GM23248 (cell line): ENCODE measurements at regions not wholly inside any gene's neighbourhood (a gene's known extent, or its start where the extent isn't known, plus 50 kb on each side); places are given as distances from the start of the nearest gene placed in this dataset.
A peak's percentile ranks its signal among the peaks of the same experiment; 100 is the strongest.
"Not testable (repeated sequence)": the region's sequence is repeated elsewhere in the genome, so short reads cannot be mapped to it uniquely, and the experiment has no call there.

Experiments
- DNase-seq: peaks from one replicate; pipeline ENCODE4 v3.0.0-alpha.2; 2015
- H2AFZ ChIP-seq: fragments of 200-600 bp; sonication (generic); 2 replicates; pipeline ENCODE4 v1.6.1; 2016; ENCODE audit warnings: antibody characterized with exemption
- H3F3A ChIP-seq: fragments of 200-600 bp; sonication (generic); 2 replicates; pipeline ENCODE4 v1.6.1; 2016; ENCODE audit warnings: mild to moderate bottlenecking, antibody characterized with exemption, mixed run types; ENCODE audit not compliant: insufficient read depth
- H3K27ac ChIP-seq: fragments of 200-600 bp; sonication (generic); 2 replicates; pipeline ENCODE4 v1.5.1; 2016; ENCODE audit warnings: mild to moderate bottlenecking
- H3K27me3 ChIP-seq: fragments of 200-600 bp; sonication (generic); replicated peaks from 2 replicates; pipeline ENCODE4 v1.6.1; 2016; ENCODE audit warnings: mild to moderate bottlenecking; ENCODE audit not compliant: insufficient read depth
- H3K36me3 ChIP-seq: fragments of 200-600 bp; sonication (generic); 2 replicates; pipeline ENCODE4 v1.6.1; 2016; ENCODE audit warnings: low read depth, mild to moderate bottlenecking
- H3K4me1 ChIP-seq: fragments of 200-600 bp; sonication (generic); 2 replicates; pipeline ENCODE4 v1.6.1; 2016; ENCODE audit warnings: mild to moderate bottlenecking; ENCODE audit not compliant: insufficient read depth
- H3K4me2 ChIP-seq: fragments of 200-600 bp; sonication (generic); one replicate; pipeline ENCODE4 v1.6.1; 2016; ENCODE audit warnings: mild to moderate bottlenecking; ENCODE audit not compliant: unreplicated experiment
- H3K4me3 ChIP-seq: fragments of 200-600 bp; sonication (generic); 2 replicates; pipeline ENCODE4 v1.5.1; 2016; ENCODE audit warnings: mild to moderate bottlenecking
- H3K79me2 ChIP-seq: fragments of 200-600 bp; sonication (generic); 2 replicates; pipeline ENCODE4 v1.6.1; 2016; ENCODE audit warnings: mild to moderate bottlenecking; ENCODE audit not compliant: insufficient read depth
- H3K9ac ChIP-seq: fragments of 200-600 bp; sonication (generic); 2 replicates; pipeline ENCODE4 v1.6.1; 2016; ENCODE audit warnings: mild to moderate bottlenecking
- H3K9me2 ChIP-seq: fragments of 200-600 bp; sonication (generic); 2 replicates; pipeline ENCODE4 v1.6.1; 2016; ENCODE audit warnings: mixed run types, mild to moderate bottlenecking, moderate library complexity; ENCODE audit not compliant: insufficient read depth
- H3K9me3 ChIP-seq: fragments of 200-600 bp; sonication (generic); one replicate; pipeline ENCODE4 v1.6.1; 2017; ENCODE audit warnings: low read depth
- H4K20me1 ChIP-seq: fragments of 200-600 bp; sonication (generic); 2 replicates; pipeline ENCODE4 v1.6.0; 2016; ENCODE audit not compliant: insufficient read depth
- EZH2 ChIP-seq: fragments of 200-600 bp; sonication (generic); IDR thresholded peaks from 2 replicates; pipeline ENCODE4 v1.6.1; 2018; ENCODE audit warnings: antibody characterized with exemption, mild to moderate bottlenecking; ENCODE audit not compliant: insufficient read depth, poor library complexity, severe bottlenecking
- EZH2phosphoT487 ChIP-seq: fragments of 200-600 bp; sonication (generic); IDR thresholded peaks from 2 replicates; pipeline ENCODE4 v1.6.1; 2018; ENCODE audit warnings: antibody characterized with exemption, moderate library complexity, mild to moderate bottlenecking, low read depth; ENCODE audit not compliant: insufficient read depth
- WGBS, 2 experiments: methylation state at CpG; one replicate each; pipeline ENCODE4 v1.1.6; 2015 to 2017; ENCODE audit warnings: low lambda C conversion rate in 2 of 2, low coverage in 1 of 2; ENCODE audit errors: missing lambda C conversion rate in 2 of 2; 5-methylcytosine and 5-hydroxymethylcytosine counted together
- in situ Hi-C: fragments of 300-500 bp; cut with MboI; formaldehyde crosslinking; loops from 2 replicates; pipeline ENCODE4 v1.15.0; 2020

GRCh38 chr5:82719368-82719767 lies 357.8 kb downstream of the TMEM167A start:
- no peaks in the 10 kb centered on the region for H3K4me1 ChIP-seq
- DNase-seq, result peak; percentile 17
- no peaks in the 10 kb centered on the region for H3K9me3 ChIP-seq
- no peak overlapping the region for H2AFZ ChIP-seq
- no peak overlapping the region for H3K27ac ChIP-seq
- H4K20me1 ChIP-seq, result no peaks in the 10 kb centered on the region
- no peaks in the 10 kb centered on the region for H3K27me3 ChIP-seq
- no peak overlapping the region for H3K9ac ChIP-seq
- H3F3A ChIP-seq, result no peaks in the 10 kb centered on the region
- no peak overlapping the region for H3K4me2 ChIP-seq
- in situ Hi-C loops, result no loop called here
- 31 to 67% methylated on average over 1 of the region's 1 CpG for WGBS, 2 experiments
- no peaks in the 10 kb centered on the region for H3K36me3 ChIP-seq
- TF ChIP-seq EZH2phosphoT487 (no peak), EZH2 (no peak)
- H3K4me3 ChIP-seq, result no peak overlapping the region
- no peaks in the 10 kb centered on the region for H3K9me2 ChIP-seq
- no peaks in the 10 kb centered on the region for H3K79me2 ChIP-seq

- no peaks in the 10 kb centered on the region for H3K27me3 ChIP-seq
- WGBS, 2 experiments, result 63 to 67% methylated on average over 2 of the region's 2 CpGs
- DNase-seq, result no peak
Observed at GRCh38 chr5:82717738-82718137, 359.5 kb downstream of the TMEM167A start.

GRCh38 chr5:82714732-82715131 lies 362.5 kb downstream of the TMEM167A start:
- H3K9me3 ChIP-seq, H3K36me3 ChIP-seq, H3K79me2 ChIP-seq, H3K9ac ChIP-seq, H3K4me1 ChIP-seq, H3K27ac ChIP-seq, H3K27me3 ChIP-seq, H3K4me3 ChIP-seq, in situ Hi-C loops, H3F3A ChIP-seq, H3K4me2 ChIP-seq, H4K20me1 ChIP-seq, H3K9me2 ChIP-seq, H2AFZ ChIP-seq, DNase-seq: not testable (repeated sequence)
- WGBS, 2 experiments, result 73 to 79% methylated on average over 16 to 20 of the region's 21 CpGs

More at GRCh38 chr5:82717738-82718137, 359.5 kb downstream of the TMEM167A start:
- TF ChIP-seq EZH2, result no peak
- TF ChIP-seq EZH2phosphoT487, result no peak
- Histone ChIP-seq H3K9ac (no peak overlapping the region), H4K20me1 (no peaks in the 10 kb centered on the region), H3K79me2 (no peaks in the 10 kb centered on the region), H3K4me2 (no peak overlapping the region), H3K4me3 (no peak overlapping the region), H3K9me3 (no peaks in the 10 kb centered on the region), H3F3A (no peaks in the 10 kb centered on the region), H3K9me2 (no peaks in the 10 kb centered on the region), H3K36me3 (no peaks in the 10 kb centered on the region), H3K4me1 (no peaks in the 10 kb centered on the region), H2AFZ (no peak overlapping the region), H3K27ac (no peak overlapping the region)
- in situ Hi-C loops, result no loop called here

GRCh38 chr5:82713811-82714210 lies 363.4 kb downstream of the TMEM167A start:
- Histone ChIP-seq H3K27ac (no peak overlapping the region), H4K20me1 (no peaks in the 10 kb centered on the region), H2AFZ (no peak overlapping the region), H3K4me3 (no peak overlapping the region), H3K27me3 (no peaks in the 10 kb centered on the region), H3F3A (no peaks in the 10 kb centered on the region), H3K4me1 (no peaks in the 10 kb centered on the region), H3K9ac (no peak overlapping the region), H3K9me2 (no peaks in the 10 kb centered on the region), H3K4me2 (no peak overlapping the region), H3K9me3 (no peaks in the 10 kb centered on the region), H3K36me3 (no peaks in the 10 kb centered on the region), H3K79me2 (no peaks in the 10 kb centered on the region)
- in situ Hi-C loops, result no loop called here
- 38 to 44% methylated on average over 2 of the region's 2 CpGs for WGBS, 2 experiments
- DNase-seq, result no peak
- TF ChIP-seq EZH2 (no peak), EZH2phosphoT487 (no peak)

GRCh38 chr5:82707741-82708140 lies 369.5 kb downstream of the TMEM167A start:
- 5 to 10% methylated on average over 1 of the region's 1 CpG for WGBS, 2 experiments
- Histone ChIP-seq H4K20me1 (no peaks in the 10 kb centered on the region), H3K4me1 (no peaks in the 10 kb centered on the region), H3K4me2 (no peak overlapping the region), H3K9me2 (no peaks in the 10 kb centered on the region), H2AFZ (no peak overlapping the region), H3K79me2 (no peaks in the 10 kb centered on the region), H3K27ac (no peak overlapping the region), H3F3A (no peaks in the 10 kb centered on the region), H3K4me3 (no peak overlapping the region), H3K27me3 (no peaks in the 10 kb centered on the region), H3K9me3 (no peaks in the 10 kb centered on the region), H3K36me3 (no peaks in the 10 kb centered on the region), H3K9ac (no peak overlapping the region)
- in situ Hi-C loops, result no loop called here
- peak; percentile 1 for DNase-seq
- TF ChIP-seq EZH2, result no peak
- no peak for TF ChIP-seq EZH2phosphoT487
